ENCODE measurements at regions not wholly inside any gene's neighbourhood (a gene's known extent, or its start where the extent isn't known, plus 50 kb on each side); places are given as distances from the start of the nearest gene placed in this dataset.
A peak's percentile ranks its signal among the peaks of the same experiment; 100 is the strongest.

DNA sequence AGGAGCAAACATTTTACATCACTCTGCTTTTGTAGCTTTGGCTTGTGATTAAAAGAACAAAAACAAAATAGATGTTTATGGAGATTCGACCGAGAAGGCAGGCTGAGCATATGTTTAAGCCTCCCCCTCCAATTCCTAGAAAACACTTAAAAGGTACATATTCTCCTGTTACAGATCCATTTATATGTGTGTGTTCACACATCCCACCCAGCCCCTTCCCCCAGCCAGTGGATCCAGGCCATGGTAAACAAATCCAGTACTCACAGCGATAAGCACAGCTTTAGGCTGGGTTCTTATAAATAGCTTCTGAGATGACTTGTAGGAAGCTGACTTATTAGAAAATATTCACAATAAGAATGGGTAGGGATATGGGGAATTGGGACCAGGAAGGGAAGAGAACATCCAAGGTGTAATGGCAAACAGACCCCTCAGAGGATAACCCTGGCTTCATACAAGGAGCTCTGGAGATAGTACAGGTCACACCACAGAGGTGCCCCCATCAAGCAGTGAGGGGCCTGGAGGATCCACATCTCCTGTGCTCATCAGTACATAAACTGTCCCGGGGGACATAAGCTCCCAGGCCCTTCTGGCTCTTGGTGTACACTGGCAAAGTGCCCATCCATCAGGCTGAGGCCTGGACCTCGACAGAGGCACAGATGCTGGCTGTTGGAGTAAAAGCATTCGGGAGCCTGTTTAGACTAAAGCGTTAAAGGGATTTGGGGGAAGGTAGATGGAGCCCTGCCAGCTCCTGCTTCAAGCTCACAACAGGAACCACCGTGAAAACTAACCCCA, 70.0 kb upstream of the UBE2E1 start:
- intact Hi-C loops (cut with micrococcal nuclease): no loop called here
- H3K27ac Mint-ChIP-seq: no peak overlapping the region
- TF ChIP-seq, protein P1, sequence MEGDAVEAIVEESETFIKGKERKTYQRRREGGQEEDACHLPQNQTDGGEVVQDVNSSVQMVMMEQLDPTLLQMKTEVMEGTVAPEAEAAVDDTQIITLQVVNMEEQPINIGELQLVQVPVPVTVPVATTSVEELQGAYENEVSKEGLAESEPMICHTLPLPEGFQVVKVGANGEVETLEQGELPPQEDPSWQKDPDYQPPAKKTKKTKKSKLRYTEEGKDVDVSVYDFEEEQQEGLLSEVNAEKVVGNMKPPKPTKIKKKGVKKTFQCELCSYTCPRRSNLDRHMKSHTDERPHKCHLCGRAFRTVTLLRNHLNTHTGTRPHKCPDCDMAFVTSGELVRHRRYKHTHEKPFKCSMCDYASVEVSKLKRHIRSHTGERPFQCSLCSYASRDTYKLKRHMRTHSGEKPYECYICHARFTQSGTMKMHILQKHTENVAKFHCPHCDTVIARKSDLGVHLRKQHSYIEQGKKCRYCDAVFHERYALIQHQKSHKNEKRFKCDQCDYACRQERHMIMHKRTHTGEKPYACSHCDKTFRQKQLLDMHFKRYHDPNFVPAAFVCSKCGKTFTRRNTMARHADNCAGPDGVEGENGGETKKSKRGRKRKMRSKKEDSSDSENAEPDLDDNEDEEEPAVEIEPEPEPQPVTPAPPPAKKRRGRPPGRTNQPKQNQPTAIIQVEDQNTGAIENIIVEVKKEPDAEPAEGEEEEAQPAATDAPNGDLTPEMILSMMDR (IDR thresholded peaks at IDR 0.05): no peak
- no peaks in the 10 kb centered on the region for H3K9me3 Mint-ChIP-seq
- no peak overlapping the region for H3K4me3 Mint-ChIP-seq
- ChIA-PET POLR2A (no interaction called here), CTCF (interaction anchor here (0.6 kb wide), 1 partner anchor 52 kb away, joined by 3 read pairs; no protein-coding TSS in a partner anchor)
- no peaks in the 10 kb centered on the region for H3K36me3 Mint-ChIP-seq (ENCODE audit: low read depth)
- ATAC-seq (ENCODE audit: low read depth): no peak
- DNase-seq: no peak
- peaks cover 3% of the 10 kb centered on the region for H3K4me1 Mint-ChIP-seq
- H3K27me3 Mint-ChIP-seq: no peaks in the 10 kb centered on the region

DNA sequence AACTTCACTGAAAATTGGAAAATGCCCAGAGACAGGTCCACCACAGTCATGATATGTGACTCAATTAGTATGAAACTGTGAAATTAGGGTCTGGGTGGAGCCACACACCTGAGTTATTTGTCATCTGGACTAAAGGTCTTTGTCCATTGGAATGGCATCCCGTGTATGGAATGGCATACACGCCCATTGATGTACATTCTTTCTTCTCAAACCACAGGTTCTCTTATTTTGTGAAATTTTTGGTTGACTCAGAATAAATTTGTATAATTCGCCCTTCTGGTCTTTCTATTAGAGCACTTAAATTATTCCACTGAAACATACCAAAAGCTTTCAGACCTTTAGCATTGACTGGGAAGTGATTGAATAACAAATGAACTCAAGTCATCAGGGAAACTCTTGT, 66.8 kb upstream of the UBE2E1 start:
- H3K36me3 Mint-ChIP-seq (ENCODE audit: low read depth): no peaks in the 10 kb centered on the region
- TF ChIP-seq, protein P1 (IDR thresholded peaks at IDR 0.05): no peak
- intact Hi-C loops (cut with micrococcal nuclease): no loop called here
- no peaks in the 10 kb centered on the region for H3K9me3 Mint-ChIP-seq
- H3K27me3 Mint-ChIP-seq: no peaks in the 10 kb centered on the region
- H3K4me1 Mint-ChIP-seq: peaks cover 3% of the 10 kb centered on the region
- no peak overlapping the region for H3K27ac Mint-ChIP-seq
- no peak for ATAC-seq (ENCODE audit: low read depth)
- POLR2A ChIA-PET: no interaction called here
- no peak overlapping the region for H3K4me3 Mint-ChIP-seq
- CTCF ChIA-PET: interaction anchor here (0.6 kb wide), 1 partner anchor 8 kb away, joined by 3 read pairs; no protein-coding TSS in a partner anchor
- DNase-seq: no peak

DNA sequence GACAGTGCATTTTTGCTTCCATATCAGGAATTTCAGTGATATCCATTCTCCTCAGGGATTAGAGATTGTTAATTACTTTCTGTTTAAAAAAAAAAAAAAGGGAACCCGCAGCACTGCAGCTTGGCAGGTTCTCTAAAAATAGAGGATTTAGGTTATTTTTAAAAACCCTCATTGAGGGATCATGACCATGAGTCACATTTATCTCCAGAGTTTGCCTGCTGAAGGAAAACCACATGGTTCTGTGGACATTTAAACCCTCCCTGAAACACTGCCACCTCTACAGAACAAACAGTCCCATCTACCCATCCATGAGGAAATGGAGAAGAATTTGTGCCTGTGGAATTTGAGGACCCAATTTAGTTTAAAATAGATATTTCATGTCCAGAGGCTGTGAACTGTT, 66.2 kb upstream of the UBE2E1 start:
- Mint-ChIP-seq H3K36me3 (ENCODE audit: low read depth) (no peaks in the 10 kb centered on the region), H3K4me3 (no peak overlapping the region), H3K9me3 (no peaks in the 10 kb centered on the region), H3K27me3 (no peaks in the 10 kb centered on the region), H3K27ac (no peak overlapping the region), H3K4me1 (peaks cover 3% of the 10 kb centered on the region)
- intact Hi-C loops (cut with micrococcal nuclease): no loop called here
- ATAC-seq (ENCODE audit: low read depth) (no peak), DNase-seq (no peak)
- TF ChIP-seq, protein P1 (IDR thresholded peaks at IDR 0.05): no peak
- CTCF ChIA-PET: no interaction called here
- POLR2A ChIA-PET: no interaction called here

DNA sequence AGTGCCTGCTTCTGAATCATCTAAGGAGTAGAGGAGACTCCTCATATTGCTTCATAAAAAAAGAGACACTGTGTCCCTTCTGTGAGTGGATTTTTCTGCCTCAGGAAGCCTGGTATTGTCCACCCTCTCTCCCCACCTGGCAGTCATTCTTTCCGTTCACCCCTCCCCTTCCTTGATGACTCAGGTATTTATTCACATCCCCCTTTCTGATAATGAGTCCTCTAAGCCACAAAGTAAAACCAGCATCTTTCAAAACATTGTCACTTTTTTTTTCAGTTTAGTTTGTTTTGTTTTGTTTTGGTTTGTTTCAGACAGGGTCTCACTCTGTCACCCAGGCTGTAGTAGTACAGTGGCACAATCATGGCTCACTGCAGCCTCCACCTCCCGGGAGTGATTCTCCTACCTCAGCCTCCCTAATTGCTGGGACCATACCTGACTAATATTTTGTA, 65.2 kb upstream of the UBE2E1 start:
- no peak for DNase-seq
- Mint-ChIP-seq H3K36me3 (ENCODE audit: low read depth) (no peaks in the 10 kb centered on the region), H3K27me3 (no peaks in the 10 kb centered on the region), H3K9me3 (no peaks in the 10 kb centered on the region), H3K27ac (no peak overlapping the region), H3K4me3 (no peak overlapping the region), H3K4me1 (peaks cover 3% of the 10 kb centered on the region)
- ChIA-PET CTCF (no interaction called here), POLR2A (no interaction called here)
- TF ChIP-seq, protein P1 (IDR thresholded peaks at IDR 0.05): no peak
- peak; percentile 34 for ATAC-seq (ENCODE audit: low read depth)
- intact Hi-C loops (cut with micrococcal nuclease): no loop called here

DNA sequence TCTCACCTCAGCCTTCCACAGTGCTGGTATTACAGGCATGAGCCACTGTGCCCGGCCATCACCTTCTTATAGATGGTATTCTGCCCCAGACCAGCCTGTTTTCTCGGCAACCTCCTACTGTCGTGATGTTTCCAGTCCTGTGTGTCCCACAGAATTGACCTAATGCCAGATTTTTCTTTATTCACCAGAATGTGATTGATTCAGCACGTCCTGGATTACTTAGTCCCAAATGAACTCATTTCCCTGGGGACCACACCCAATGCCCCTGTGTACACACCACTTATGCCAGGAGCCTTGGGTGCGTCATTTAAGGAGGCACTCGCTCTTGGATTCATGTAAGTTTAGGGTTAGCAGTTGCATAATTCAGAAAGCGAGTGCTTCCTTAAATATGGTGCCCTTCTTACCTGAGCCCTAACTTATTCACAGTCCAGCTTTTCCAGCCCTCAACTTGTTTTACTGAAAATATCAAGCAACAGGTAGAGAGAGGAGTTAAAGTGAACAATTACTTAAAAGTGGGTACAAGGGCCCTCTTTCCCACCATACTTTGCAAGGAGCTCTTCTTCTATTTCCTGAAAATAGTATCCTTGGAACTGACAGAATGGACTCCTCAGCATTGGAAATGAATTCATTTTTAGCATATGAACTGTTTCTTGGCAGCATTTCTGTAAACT, 64.6 kb upstream of the UBE2E1 start:
- Mint-ChIP-seq H3K27me3 (no peaks in the 10 kb centered on the region), H3K4me1 (peaks cover 3% of the 10 kb centered on the region), H3K9me3 (no peaks in the 10 kb centered on the region), H3K27ac (no peak overlapping the region), H3K4me3 (no peak overlapping the region), H3K36me3 (ENCODE audit: low read depth) (no peaks in the 10 kb centered on the region)
- intact Hi-C loops (cut with micrococcal nuclease): no loop called here
- DNase-seq: no peak
- ChIA-PET CTCF (no interaction called here), POLR2A (no interaction called here)
- ATAC-seq (ENCODE audit: low read depth): no peak
- TF ChIP-seq, protein P1 (IDR thresholded peaks at IDR 0.05): no peak
